GM13977 (cell line): ENCODE measurements at regions not wholly inside any gene's neighbourhood (a gene's known extent, or its start where the extent isn't known, plus 50 kb on each side); places are given as distances from the start of the nearest gene placed in this dataset.

Source experiments
- DNase-seq: peaks from one replicate; pipeline ENCODE4 v3.0.0; 2012; ENCODE audit warnings: low spot score
- in situ Hi-C: fragments of 300-500 bp; cut with MboI; formaldehyde crosslinking; loops from one replicate; pipeline ENCODE4 v1.12.0; 2022; ENCODE audit warnings: low sequenced_read_pairs, low pct_unique_long_range_greater_than_20kb, mixed read lengths, inconsistent platforms; ENCODE audit not compliant: unreplicated experiment
- TF ChIP-seq, protein P1 (sequence below): IDR thresholded peaks from 2 replicates; pipeline ENCODE4 v1.5.1; 2012; ENCODE audit warnings: mild to moderate bottlenecking, control low read depth; ENCODE audit not compliant: insufficient read depth; ENCODE audit errors: extremely low read depth, missing control alignments

DNA sequence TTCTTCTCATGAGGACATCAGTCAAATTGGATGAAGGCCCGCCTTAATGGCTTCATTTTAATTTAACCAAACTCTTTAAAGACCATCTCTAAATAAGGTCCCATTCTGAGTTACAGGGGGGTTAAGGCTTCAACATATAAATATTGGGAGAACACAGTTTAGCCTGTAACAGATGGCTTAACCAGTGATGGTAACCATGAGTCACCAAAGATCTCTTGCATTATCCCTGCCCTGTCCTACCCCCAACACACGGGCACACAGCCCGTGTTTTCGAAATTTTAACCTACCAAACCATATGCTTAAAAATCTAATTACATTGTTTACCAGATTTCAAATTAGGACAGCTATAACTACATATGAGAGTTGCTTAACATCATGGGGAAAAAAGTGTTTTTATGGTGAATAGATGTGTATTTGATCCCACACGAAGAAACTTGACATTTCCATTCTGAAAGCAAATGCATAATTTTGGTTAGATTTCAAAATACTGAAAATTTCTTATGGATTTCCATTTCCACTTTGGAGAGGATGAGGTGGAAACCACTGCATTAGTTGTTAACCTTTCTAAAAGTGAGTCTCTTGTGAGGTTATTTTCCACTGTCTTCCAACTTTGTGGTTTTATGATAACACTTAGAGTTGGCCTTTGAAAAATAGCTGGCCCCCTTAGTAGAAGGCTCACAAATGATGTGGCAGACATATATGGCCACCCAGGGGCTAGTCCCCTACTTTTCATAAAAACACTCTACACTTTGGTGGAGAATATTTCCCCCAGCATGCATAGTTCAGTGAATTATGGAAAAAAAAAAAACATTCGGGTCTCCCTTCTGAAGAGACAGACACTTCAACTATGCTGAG is 849.3 kb downstream of the TLE1 start:
- in situ Hi-C loops = no loop called here
- TF ChIP-seq, protein P1, sequence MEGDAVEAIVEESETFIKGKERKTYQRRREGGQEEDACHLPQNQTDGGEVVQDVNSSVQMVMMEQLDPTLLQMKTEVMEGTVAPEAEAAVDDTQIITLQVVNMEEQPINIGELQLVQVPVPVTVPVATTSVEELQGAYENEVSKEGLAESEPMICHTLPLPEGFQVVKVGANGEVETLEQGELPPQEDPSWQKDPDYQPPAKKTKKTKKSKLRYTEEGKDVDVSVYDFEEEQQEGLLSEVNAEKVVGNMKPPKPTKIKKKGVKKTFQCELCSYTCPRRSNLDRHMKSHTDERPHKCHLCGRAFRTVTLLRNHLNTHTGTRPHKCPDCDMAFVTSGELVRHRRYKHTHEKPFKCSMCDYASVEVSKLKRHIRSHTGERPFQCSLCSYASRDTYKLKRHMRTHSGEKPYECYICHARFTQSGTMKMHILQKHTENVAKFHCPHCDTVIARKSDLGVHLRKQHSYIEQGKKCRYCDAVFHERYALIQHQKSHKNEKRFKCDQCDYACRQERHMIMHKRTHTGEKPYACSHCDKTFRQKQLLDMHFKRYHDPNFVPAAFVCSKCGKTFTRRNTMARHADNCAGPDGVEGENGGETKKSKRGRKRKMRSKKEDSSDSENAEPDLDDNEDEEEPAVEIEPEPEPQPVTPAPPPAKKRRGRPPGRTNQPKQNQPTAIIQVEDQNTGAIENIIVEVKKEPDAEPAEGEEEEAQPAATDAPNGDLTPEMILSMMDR = no peak
- DNase-seq = no peak

DNA sequence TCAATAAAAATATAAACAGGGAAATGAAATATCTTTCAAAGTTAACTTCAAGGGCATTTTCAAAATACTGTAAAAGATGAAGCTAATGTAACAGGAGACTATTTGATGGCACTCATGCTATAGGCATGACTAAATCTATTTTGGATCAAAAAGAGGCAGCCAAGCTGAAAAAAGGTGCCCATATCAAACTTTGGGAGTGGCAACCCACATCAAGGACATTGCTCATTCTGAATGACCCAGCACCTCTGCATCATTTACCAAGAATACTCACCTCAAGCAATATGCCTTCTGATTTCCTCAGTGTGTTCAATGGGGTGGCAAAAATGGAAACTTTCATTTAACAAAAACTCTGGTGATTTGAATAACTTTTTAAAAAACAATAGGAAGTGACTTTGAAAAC is 853.3 kb downstream of the TLE1 start:
- in situ Hi-C loops = no loop called here

DNA sequence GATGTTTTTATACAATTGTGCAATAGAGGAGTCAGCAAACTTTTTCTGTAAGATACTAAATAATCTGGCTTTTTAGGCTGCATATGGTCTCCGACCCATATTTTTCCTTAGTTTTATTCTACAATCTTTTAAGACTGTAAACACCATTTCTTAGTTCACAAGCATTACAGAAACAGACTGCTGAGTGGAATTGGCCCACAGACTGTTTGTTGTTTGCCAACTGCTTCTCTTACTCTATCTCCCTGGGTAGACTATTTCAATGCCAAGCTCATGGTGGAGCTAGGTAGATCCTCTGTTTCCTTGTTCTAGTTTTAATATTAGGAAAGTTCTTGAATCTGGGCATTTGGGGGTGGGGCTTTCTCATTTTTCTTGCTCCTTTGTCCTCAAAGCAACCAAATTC is 857.6 kb downstream of the TLE1 start:
- in situ Hi-C loops = no loop called here
- no peak for DNase-seq
- TF ChIP-seq, protein P1 = no peak

More for the DNA sequence above, 853.3 kb downstream of the TLE1 start:
- DNase-seq = no peak
- TF ChIP-seq, protein P1 = no peak

DNA sequence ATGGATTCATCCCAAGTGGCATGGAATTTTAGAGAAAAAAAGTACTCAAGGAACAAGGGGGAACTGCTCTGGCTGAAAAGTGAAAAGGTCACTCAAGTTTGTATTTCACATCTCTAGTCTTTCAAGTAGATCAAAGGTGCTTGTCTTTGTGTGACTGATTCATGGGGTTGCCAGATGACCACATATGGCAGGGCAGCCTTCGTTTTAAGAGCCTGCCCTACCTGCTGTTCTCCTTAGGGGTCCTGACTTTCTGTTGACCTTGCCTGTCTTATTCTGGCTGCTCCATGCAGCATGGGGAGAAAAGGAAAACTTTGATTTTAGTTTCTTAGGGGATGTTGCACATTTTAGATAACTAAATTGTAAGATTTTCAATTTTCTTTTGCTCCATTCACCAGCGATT is 877.7 kb downstream of the TLE1 start:
- in situ Hi-C loops = no loop called here
- TF ChIP-seq, protein P1 = no peak
- DNase-seq = no peak

DNA sequence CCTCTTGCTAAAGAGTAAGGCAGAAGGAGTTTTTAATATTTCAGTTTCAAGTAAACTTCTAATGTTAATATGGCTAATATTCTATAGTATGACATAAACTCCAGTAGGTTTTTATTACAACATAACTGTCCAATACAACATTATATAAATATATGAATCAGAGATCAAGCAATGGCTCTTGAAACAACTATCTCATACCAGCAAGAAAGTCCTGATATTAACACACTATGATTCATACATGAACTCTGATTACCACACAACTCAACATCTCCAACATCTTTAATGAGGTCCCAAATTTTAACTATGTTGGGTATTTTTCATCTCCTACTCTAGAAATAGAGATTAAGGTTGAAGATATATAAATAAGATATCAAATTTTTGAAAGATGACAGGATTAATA is 878.3 kb downstream of the TLE1 start:
- TF ChIP-seq, protein P1 = no peak
- in situ Hi-C loops = no loop called here
- DNase-seq = no peak

DNA sequence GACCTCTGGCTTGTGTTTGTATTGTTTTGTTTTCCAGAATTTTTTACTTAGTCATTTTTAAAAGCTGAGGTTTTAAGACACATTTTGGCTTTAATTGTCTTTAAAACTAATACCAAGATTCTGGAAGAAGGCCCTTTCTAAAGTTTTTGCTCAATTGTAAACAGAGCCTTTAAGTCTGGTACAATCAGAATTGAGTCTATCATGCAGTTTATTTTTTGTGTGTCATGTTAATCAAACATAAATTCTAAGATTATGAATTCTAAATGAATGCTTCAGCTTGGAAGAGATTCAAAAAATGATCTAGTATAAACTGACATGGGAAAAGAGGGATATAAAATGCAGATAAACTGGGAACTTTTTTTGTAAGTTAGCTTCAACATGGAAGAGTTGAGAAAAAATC is 882.7 kb downstream of the TLE1 start:
- TF ChIP-seq, protein P1 = no peak
- in situ Hi-C loops = no loop called here
- no peak for DNase-seq
